Sigmoid colon (tissue), 6 donors: ENCODE measurements at regions not wholly inside any gene's neighbourhood (a gene's known extent, or its start where the extent isn't known, plus 50 kb on each side); places are given as distances from the start of the nearest gene placed in this dataset.

Experiments
- DNase-seq: peaks from one replicate; pipeline ENCODE4 v3.0.0-alpha.2; 2019
- H3K27ac ChIP-seq, 4 donors: fragments of 200-600 bp; sonication (generic); one replicate each; pipeline ENCODE4 v1.5.1; 2016 to 2019; ENCODE audit warnings: mild to moderate bottlenecking in 1 of 4
- H3K27me3 ChIP-seq, 3 donors: fragments of 200-600 bp; sonication (generic); one replicate each; pipeline ENCODE4 v1.5.1; 2019; ENCODE audit warnings: mild to moderate bottlenecking in 1 of 3
- H3K36me3 ChIP-seq, 4 donors: fragments of 200-600 bp; sonication (generic); one replicate each; pipeline ENCODE4 v1.5.1; 2016 to 2019
- H3K4me1 ChIP-seq, 4 donors: fragments of 200-600 bp; sonication (generic); one replicate each; pipeline ENCODE4 v1.5.1; 2017 to 2019
- H3K4me3 ChIP-seq, 4 donors: fragments of 200-600 bp; sonication (generic); one replicate each; pipeline ENCODE4 v1.5.1; 2017 to 2019; ENCODE audit warnings: mild to moderate bottlenecking in 2 of 4, moderate library complexity in 1 of 4
- H3K9me3 ChIP-seq, 4 donors: fragments of 200-600 bp in 3 of 4; sonication (generic) in 3 of 4; one replicate each; pipeline versions ENCODE4 v1.5.1 to v1.6.1; 2013 to 2019
- EP300 ChIP-seq, 4 donors: sonication (generic); formaldehyde crosslinking; IDR thresholded peaks; one replicate each; pipeline ENCODE4 v1.6.1; 2017; ENCODE audit warnings: antibody characterized with exemption in 4 of 4
- POLR2A ChIP-seq, 2 donors: fragments of 450-650 bp; IDR thresholded peaks; one replicate each; pipeline ENCODE4 v1.6.1; 2016; ENCODE audit warnings: antibody characterized with exemption in 2 of 2, mild to moderate bottlenecking in 2 of 2, moderate library complexity in 2 of 2
- POLR2AphosphoS5 ChIP-seq, 4 donors: sonication (generic); formaldehyde crosslinking; IDR thresholded peaks; one replicate each; pipeline ENCODE4 v1.6.1; 2017; ENCODE audit warnings: antibody characterized with exemption in 4 of 4
- WGBS, 2 donors: extraction: QIAGEN DNeasy Blood & Tissue Kit; methylation state at CpG; one replicate each; pipeline ENCODE4 v1.1.7; 2013; 5-methylcytosine and 5-hydroxymethylcytosine counted together
- intact Hi-C: fragments of 100-400 bp; cut with DNase I; formaldehyde crosslinking; loops from one replicate; pipeline ENCODE4 v1.15.1; 2023
- TF ChIP-seq, protein P1 (sequence below), 4 experiments: fragments of 450-650 bp in 3 of 4; fragments of 200-600 bp in 1 of 4; IDR thresholded peaks; one replicate each; pipeline ENCODE4 v1.5.1; 2016 to 2019; ENCODE audit warnings: antibody characterized with exemption in 4 of 4, mild to moderate bottlenecking in 3 of 4, moderate library complexity in 2 of 4
- donor health status: healthy with polysubstance abuse.
- donor health status: healthy.

DNA sequence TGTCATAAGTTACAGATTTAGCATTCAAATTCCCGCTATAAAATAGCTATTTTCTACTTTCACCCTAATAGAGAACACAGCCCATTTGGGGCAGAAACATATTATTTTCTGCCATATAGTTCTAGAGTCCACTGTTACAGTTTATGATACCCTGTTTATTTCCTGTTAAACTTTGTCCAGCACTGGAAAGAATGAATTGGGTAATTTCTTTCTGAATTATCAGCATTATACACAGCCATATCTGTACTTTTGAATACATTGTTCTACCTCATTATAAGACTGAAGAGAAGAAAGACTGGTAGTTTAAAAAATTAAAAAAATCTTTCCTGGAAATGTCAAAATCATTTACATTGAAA, 332.1 kb downstream of the DIRAS2 start:
- 32 to 87% methylated on average over 1 of the region's 1 CpG for WGBS, 2 donors
- Histone ChIP-seq H3K4me1 (peaks cover 0 to 20% (median 16%) of the 10 kb centered on the region in 4 donors), H3K27me3 (no peaks in the 10 kb centered on the region), H3K4me3 (no peak overlapping the region), H3K9me3 (no peaks in the 10 kb centered on the region), H3K27ac (no peak overlapping the region), H3K36me3 (no peaks in the 10 kb centered on the region)
- TF ChIP-seq, protein P1, sequence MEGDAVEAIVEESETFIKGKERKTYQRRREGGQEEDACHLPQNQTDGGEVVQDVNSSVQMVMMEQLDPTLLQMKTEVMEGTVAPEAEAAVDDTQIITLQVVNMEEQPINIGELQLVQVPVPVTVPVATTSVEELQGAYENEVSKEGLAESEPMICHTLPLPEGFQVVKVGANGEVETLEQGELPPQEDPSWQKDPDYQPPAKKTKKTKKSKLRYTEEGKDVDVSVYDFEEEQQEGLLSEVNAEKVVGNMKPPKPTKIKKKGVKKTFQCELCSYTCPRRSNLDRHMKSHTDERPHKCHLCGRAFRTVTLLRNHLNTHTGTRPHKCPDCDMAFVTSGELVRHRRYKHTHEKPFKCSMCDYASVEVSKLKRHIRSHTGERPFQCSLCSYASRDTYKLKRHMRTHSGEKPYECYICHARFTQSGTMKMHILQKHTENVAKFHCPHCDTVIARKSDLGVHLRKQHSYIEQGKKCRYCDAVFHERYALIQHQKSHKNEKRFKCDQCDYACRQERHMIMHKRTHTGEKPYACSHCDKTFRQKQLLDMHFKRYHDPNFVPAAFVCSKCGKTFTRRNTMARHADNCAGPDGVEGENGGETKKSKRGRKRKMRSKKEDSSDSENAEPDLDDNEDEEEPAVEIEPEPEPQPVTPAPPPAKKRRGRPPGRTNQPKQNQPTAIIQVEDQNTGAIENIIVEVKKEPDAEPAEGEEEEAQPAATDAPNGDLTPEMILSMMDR (IDR thresholded peaks at IDR 0.05), result no peak
- no peak for TF ChIP-seq POLR2AphosphoS5 (IDR thresholded peaks at IDR 0.05)
- TF ChIP-seq EP300 (IDR thresholded peaks at IDR 0.05), result no peak
- TF ChIP-seq POLR2A (IDR thresholded peaks at IDR 0.05), result no peak
- intact Hi-C loops, result no loop called here
- DNase-seq, result no peak

DNA sequence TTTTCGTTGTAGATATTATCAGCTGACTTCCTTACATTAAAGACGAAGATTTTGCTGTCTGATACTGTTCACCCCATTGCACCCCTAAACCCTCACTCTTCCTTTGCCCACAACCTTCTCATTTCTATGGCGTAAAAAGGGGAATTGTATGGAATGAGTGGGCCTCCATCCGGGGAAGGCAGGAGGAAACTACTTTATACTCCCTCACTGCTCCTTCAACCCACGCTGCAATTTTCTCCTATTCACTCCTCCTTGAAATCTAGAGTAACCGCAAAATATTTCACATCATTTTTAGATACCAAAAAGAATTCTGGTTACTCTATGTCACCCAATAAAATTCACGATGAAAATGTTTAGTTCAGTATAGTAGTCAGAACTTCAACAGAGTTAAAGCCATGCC, 330.8 kb downstream of the DIRAS2 start:
- TF ChIP-seq POLR2AphosphoS5 (IDR thresholded peaks at IDR 0.05), result no peak
- no peak for TF ChIP-seq EP300 (IDR thresholded peaks at IDR 0.05)
- TF ChIP-seq, protein P1 (IDR thresholded peaks at IDR 0.05), result no peak
- TF ChIP-seq POLR2A (IDR thresholded peaks at IDR 0.05), result no peak
- H3K36me3 ChIP-seq, result no peaks in the 10 kb centered on the region
- DNase-seq, result no peak
- H3K27me3 ChIP-seq, result no peaks in the 10 kb centered on the region
- no peak overlapping the region for H3K27ac ChIP-seq
- H3K4me1 ChIP-seq, result peaks cover 0 to 19% (median 16%) of the 10 kb centered on the region in 4 donors
- no peak overlapping the region for H3K4me3 ChIP-seq
- intact Hi-C loops, result no loop called here
- H3K9me3 ChIP-seq, result no peaks in the 10 kb centered on the region
- WGBS, 2 donors, result 77 to 87% methylated on average over 7 of the region's 7 CpGs

DNA sequence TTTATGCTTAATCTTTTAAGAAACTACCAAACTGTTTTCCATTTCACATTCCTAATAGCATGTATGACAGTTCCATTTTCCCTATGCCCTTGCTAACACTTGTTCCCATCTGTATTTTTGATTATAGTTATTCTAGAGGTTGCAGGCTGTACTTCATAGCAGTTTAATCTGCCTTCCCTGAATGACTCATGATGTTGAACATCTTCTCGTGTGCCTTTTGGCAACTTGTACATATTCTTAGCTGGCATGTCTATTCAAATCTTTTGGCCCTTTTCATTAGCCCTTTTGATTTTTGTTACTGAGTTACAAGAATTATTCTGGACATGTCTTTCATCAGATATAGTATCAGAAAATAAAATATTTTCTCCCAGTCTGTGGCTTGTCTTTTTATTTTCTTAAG, 320.3 kb downstream of the DIRAS2 start:
- Histone ChIP-seq H3K4me3 (no peak overlapping the region), H3K36me3 (no peaks in the 10 kb centered on the region), H3K4me1 (no peaks in the 10 kb centered on the region), H3K9me3 (no peaks in the 10 kb centered on the region), H3K27ac (no peak overlapping the region), H3K27me3 (no peaks in the 10 kb centered on the region)
- TF ChIP-seq POLR2AphosphoS5 (IDR thresholded peaks at IDR 0.05) (no peak), POLR2A (IDR thresholded peaks at IDR 0.05) (no peak), EP300 (IDR thresholded peaks at IDR 0.05) (no peak)
- TF ChIP-seq, protein P1 (IDR thresholded peaks at IDR 0.05), result no peak
- WGBS, 2 donors, result 47 to 57% methylated on average over 1 of the region's 1 CpG
- intact Hi-C loops, result no loop called here
- DNase-seq, result no peak

DNA sequence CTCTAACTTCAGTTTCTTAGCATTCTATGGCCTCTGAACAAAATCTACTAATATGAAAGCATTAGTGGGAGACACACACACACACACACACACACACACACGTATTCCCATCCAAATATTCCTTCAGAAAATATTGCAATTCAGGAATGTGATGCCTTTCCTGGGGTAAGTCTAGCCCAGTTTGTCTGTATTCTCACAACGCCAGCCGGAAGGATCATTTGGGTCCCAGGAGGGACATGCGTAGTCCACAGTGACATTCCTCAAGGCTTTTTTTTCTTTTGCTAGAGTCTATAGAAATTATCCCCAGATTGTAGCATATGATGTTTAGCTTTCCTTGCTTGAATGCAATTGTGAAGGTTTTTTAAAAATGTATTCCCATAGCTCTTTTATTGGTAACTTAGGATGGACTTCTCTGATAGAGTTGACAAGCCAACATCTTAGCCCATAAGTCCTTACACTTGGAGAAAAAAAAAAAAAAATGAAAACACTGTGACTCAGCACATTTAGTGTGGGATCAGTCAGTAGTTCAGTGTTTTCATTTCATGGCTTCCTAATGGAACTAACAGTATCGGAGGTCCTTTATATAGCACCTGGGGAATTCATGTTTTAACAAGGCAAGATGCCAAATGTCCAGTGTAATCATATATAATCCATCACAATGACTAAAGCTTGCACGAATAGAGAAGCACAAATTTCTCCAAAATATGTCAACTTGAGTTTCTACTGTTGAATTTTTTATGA, 316.5 kb downstream of the DIRAS2 start:
- Histone ChIP-seq H3K27me3 (no peaks in the 10 kb centered on the region), H3K4me1 (no peaks in the 10 kb centered on the region), H3K4me3 (no peak overlapping the region), H3K9me3 (no peaks in the 10 kb centered on the region), H3K36me3 (no peaks in the 10 kb centered on the region), H3K27ac (no peak overlapping the region)
- WGBS, 2 donors, result 72 to 79% methylated on average over 6 of the region's 6 CpGs
- intact Hi-C loops, result no loop called here
- DNase-seq, result no peak
- TF ChIP-seq POLR2AphosphoS5 (IDR thresholded peaks at IDR 0.05), result no peak

DNA sequence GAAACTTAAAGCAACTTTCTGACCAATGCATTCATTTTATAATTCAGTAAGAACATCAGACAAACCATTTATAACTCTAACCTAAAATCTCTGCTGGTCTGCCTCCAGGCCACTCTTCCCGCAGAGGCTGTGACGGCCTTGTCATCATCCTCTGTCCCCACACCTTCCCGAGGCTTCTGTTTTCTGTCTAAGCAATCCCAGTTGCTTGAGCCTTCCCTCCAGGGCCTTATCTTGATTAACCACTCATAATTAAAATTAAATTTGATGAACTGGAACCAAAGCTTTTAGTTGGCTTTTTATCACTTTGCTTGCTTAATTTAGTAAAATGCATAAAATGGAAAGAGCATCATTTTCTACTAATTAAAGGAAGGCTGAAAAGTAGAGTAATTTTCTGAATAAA, 312.4 kb downstream of the DIRAS2 start:
- 93 to 95% methylated on average over 3 of the region's 3 CpGs for WGBS, 2 donors
- TF ChIP-seq EP300 (IDR thresholded peaks at IDR 0.05) (no peak), POLR2AphosphoS5 (IDR thresholded peaks at IDR 0.05) (no peak), POLR2A (IDR thresholded peaks at IDR 0.05) (no peak)
- TF ChIP-seq, protein P1 (IDR thresholded peaks at IDR 0.05), result no peak
- no peak for DNase-seq
- no peaks in the 10 kb centered on the region for H3K27me3 ChIP-seq
- H3K9me3 ChIP-seq, result no peaks in the 10 kb centered on the region
- no peak overlapping the region for H3K4me3 ChIP-seq
- H3K36me3 ChIP-seq, result no peaks in the 10 kb centered on the region
- H3K4me1 ChIP-seq, result peaks cover 0 to 15% (median 9%) of the 10 kb centered on the region in 4 donors
- intact Hi-C loops, result no loop called here
- no peak overlapping the region for H3K27ac ChIP-seq
